ENCODE measurements at regions not wholly inside any gene's neighbourhood (a gene's known extent, or its start where the extent isn't known, plus 50 kb on each side); places are given as distances from the start of the nearest gene placed in this dataset.
"Not testable (repeated sequence)": the region's sequence is repeated elsewhere in the genome, so short reads cannot be mapped to it uniquely, and the experiment has no call there.

DNA sequence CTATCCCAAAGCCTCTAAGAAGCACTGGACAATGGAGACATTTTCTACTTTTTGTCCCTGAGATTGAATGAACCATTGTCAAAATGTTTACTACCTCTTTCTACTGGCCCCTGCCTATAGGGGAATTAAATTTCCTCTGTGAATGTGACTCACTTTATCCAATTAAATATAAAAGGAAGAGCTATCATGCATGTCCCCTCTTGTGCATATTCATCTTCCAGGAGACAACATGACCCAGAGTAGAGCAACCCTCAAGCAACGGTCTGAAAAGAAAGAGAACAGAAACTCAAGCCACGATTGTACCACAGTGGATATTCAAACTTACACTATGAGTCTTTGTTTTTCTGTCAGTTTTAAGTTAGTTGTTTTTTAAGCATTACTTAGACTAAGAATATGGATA lies 938.4 kb upstream of the ATXN7L3B start:
- no peaks in the 10 kb centered on the region for H3K27me3 Mint-ChIP-seq
- no peak overlapping the region for H3K27ac Mint-ChIP-seq
- H3K4me1 Mint-ChIP-seq: no peaks in the 10 kb centered on the region
- ATAC-seq (no peak), DNase-seq (no peak)
- no peaks in the 10 kb centered on the region for H3K36me3 Mint-ChIP-seq (ENCODE audit: low read depth)
- H3K4me3 Mint-ChIP-seq: no peak overlapping the region
- peaks cover 5% of the 10 kb centered on the region for H3K9me3 Mint-ChIP-seq

DNA sequence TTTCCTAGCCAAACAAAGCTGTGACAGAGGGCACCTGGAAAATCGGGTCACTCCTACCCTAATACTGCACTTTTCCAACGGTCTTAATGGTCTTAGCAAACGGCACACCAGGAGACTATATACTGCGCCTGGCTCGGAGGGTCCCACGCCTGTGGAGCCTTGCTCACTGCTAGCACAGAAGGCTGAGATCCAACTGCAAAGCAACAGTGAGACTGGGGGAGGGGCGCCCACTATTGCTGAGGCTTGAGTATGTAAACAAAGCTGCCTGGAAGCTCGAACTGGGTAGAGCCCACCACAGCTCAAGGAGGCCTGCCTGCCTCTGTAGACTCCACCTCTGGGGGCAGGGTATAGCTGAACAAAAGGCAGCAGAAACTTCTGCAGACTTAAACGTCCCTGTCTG lies 931.7 kb upstream of the ATXN7L3B start:
- H3K27ac Mint-ChIP-seq; DNase-seq; H3K27me3 Mint-ChIP-seq; H3K4me3 Mint-ChIP-seq; ATAC-seq; H3K36me3 Mint-ChIP-seq (ENCODE audit: low read depth); H3K4me1 Mint-ChIP-seq: not testable (repeated sequence)
- peaks cover 10% of the 10 kb centered on the region for H3K9me3 Mint-ChIP-seq

DNA sequence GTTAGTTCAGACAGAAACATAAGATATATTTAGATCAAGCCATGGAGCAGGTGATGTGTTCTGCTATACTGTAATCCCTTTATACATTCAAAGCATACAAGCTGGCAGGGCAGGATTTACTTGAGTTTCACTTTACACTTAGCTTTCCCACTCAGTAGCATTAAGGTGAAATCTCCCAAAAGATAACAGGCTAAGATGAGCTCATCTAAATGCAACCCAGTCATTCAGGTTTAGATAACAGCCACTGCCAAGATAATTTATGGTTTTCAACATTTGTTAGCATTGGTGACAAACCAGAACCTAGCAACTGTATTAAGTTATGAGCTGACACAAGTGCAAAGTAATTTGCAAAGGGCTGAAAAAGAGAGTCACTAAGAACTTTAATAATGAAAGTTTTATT lies 925.1 kb upstream of the ATXN7L3B start:
- Mint-ChIP-seq H3K9me3 (peaks cover 17% of the 10 kb centered on the region), H3K4me1 (no peaks in the 10 kb centered on the region)

DNA sequence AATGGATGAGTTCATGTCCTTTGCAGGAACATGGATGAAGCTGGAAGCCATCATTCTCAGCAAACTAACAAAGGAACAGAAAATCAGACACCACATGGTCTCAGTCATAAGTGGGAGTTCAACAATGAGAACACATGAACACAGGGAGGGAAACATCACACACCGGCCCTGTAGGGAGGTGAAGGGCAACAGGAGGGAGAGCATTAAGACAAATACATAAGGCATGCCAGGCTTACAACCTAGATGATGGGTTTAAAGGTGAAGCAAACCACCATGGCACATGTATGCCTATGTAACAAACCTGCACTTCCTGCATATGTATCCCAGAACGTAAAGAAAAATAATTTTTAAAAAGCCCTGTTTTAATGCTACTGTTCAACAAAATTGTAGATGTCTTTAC lies 914.2 kb upstream of the ATXN7L3B start:
- H3K27me3 Mint-ChIP-seq: no peaks in the 10 kb centered on the region
- H3K9me3 Mint-ChIP-seq: no peaks in the 10 kb centered on the region
- no peaks in the 10 kb centered on the region for H3K36me3 Mint-ChIP-seq (ENCODE audit: low read depth)

More for the DNA sequence above, 925.1 kb upstream of the ATXN7L3B start:
- ATAC-seq (no peak), DNase-seq (no peak)
- Mint-ChIP-seq H3K4me3 (no peak overlapping the region), H3K36me3 (ENCODE audit: low read depth) (no peaks in the 10 kb centered on the region), H3K27me3 (no peaks in the 10 kb centered on the region), H3K27ac (no peak overlapping the region)

DNA sequence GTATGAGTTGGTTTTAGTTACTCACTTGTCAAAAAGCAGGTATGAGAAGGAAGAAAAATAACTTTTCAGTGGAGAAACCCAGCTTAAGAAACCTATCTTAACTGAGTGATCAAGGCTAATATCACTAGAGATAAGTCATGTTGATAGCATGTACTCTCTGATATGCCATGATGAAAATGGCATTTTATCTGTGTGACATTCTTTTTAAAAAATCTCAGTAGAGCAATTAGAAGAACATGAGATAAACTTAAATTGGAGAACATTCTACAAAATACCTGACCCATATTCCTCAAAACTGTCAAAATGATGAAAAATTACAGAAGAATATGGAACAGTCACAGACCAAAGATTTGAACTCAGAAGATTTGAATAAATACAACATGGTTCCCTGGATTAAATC lies 912.4 kb upstream of the ATXN7L3B start:
- no peaks in the 10 kb centered on the region for H3K4me1 Mint-ChIP-seq

More for the DNA sequence above, 914.2 kb upstream of the ATXN7L3B start:
- ATAC-seq (no peak), DNase-seq (no peak)
- Mint-ChIP-seq H3K4me3 (no peak overlapping the region), H3K27ac (no peak overlapping the region), H3K4me1 (no peaks in the 10 kb centered on the region)

DNA sequence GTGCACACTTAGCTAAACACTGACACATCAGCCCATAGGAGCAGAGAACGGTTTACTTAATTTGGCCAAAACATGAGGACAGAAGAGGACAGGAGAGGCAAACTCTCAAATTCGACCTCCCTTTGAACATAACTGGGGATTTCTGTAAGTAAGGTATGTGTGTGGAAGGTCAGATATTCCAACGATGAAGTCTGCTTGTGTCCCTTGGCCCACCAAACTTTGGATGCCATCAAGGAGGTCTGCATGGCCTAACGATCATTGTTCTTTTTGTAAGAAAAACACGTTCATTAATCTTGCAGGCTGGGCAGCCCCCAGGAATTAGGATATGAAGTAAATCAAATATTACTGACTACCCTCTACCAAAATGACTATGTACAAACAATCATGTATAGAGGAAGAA lies 908.5 kb upstream of the ATXN7L3B start:
- H3K27me3 Mint-ChIP-seq: no peaks in the 10 kb centered on the region
- H3K36me3 Mint-ChIP-seq (ENCODE audit: low read depth): no peaks in the 10 kb centered on the region
- H3K4me3 Mint-ChIP-seq: no peak overlapping the region
- no peaks in the 10 kb centered on the region for H3K4me1 Mint-ChIP-seq
- ATAC-seq (no peak), DNase-seq (no peak)
- H3K9me3 Mint-ChIP-seq: no peaks in the 10 kb centered on the region
- no peak overlapping the region for H3K27ac Mint-ChIP-seq

More for the DNA sequence above, 912.4 kb upstream of the ATXN7L3B start:
- Mint-ChIP-seq H3K4me3 (no peak overlapping the region), H3K27ac (no peak overlapping the region), H3K27me3 (no peaks in the 10 kb centered on the region), H3K36me3 (ENCODE audit: low read depth) (no peaks in the 10 kb centered on the region), H3K9me3 (no peaks in the 10 kb centered on the region)
- ATAC-seq: no peak
- DNase-seq: no peak

DNA sequence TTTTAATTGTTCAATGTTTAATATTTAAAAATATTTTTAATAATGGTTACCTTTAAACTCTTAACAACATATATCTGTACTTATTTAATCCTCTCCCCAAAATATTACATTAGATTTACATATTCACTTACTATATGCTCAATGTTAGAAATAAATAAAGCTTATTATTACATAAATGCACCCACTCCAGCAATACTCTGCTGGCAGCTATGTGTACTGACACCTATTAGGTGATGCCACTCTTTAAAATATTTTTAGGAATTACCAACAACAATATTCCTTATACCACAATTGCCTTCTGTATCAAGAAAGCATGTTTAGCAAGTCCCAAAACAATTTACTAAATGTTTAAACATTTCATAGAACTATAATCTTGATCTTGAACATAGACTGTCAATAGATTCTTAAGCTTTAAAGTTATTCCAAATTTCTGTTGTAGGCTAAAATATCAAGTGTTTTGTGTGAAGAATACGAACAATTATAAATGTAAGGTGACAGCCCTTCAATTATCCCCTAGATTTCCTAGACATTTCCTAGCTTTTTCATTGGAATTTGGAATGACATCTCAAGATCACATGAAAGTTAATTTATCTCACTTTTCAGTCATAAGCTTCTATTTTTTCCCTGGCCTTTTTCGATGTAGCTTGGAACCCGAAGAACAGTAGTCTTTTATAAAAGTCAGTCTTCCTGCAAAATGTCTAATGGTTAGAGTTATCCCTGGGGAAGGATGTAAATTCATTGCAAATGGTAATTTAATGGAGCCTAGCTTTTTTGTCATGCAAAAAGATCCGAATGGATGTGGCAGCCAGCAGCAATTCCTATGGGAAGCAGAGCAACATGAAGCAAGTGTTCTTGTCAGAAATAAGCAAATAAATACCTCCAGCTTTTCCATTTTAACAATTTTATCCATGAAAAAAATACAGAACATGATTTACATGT lies 907.5 kb upstream of the ATXN7L3B start:
- ATAC-seq (no peak), DNase-seq (no peak)
- H3K4me1 Mint-ChIP-seq: no peaks in the 10 kb centered on the region
- peaks cover 4% of the 10 kb centered on the region for H3K9me3 Mint-ChIP-seq
- no peaks in the 10 kb centered on the region for H3K36me3 Mint-ChIP-seq (ENCODE audit: low read depth)
- no peaks in the 10 kb centered on the region for H3K27me3 Mint-ChIP-seq
- no peak overlapping the region for H3K27ac Mint-ChIP-seq
- H3K4me3 Mint-ChIP-seq: no peak overlapping the region

DNA sequence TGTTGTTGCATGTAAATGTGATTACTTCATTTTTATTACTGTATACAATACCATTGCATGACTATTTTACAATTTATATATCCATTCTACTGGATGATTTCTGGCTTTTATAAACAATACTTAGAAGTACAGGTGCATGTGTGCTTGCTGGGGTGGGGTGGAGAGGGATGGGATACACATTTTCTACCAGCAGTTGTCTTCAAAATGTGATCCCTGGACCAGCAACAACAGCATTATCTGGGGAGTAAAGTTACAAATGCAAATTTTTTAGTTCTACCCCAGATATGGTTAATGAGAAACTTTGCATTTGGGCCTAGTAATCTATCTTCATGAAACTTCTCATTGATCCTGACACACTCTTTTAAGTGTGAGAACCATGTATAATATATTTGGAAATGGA lies 905.4 kb upstream of the ATXN7L3B start:
- peaks cover 4% of the 10 kb centered on the region for H3K9me3 Mint-ChIP-seq
- H3K4me1 Mint-ChIP-seq: no peaks in the 10 kb centered on the region
- ATAC-seq: no peak
- H3K36me3 Mint-ChIP-seq (ENCODE audit: low read depth): no peaks in the 10 kb centered on the region
- H3K27ac Mint-ChIP-seq: no peak overlapping the region
- DNase-seq: no peak
- no peak overlapping the region for H3K4me3 Mint-ChIP-seq
- no peaks in the 10 kb centered on the region for H3K27me3 Mint-ChIP-seq

DNA sequence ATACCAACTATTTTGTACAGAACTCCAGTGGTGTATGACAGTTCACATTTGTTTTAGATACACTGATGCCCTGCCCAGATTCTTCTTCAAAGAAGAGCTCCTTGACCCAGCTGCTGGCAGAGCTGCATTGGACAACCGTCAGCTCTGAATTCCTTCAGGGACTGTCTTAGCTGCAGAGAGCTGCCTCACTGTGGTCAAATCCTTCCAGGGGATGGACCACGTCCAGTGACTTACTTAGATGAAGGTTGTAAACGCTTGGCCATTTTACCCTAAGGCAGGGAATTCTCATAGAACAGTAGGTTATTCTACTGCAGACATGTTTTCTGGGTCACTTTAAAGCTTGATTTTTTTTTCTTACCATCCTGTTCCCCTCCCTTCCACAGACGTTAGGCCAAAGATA lies 905.0 kb upstream of the ATXN7L3B start:
- Mint-ChIP-seq H3K27me3 (no peaks in the 10 kb centered on the region), H3K27ac (no peak overlapping the region), H3K4me3 (no peak overlapping the region), H3K36me3 (ENCODE audit: low read depth) (no peaks in the 10 kb centered on the region), H3K9me3 (peaks cover 4% of the 10 kb centered on the region), H3K4me1 (no peaks in the 10 kb centered on the region)
- ATAC-seq (no peak), DNase-seq (no peak)

DNA sequence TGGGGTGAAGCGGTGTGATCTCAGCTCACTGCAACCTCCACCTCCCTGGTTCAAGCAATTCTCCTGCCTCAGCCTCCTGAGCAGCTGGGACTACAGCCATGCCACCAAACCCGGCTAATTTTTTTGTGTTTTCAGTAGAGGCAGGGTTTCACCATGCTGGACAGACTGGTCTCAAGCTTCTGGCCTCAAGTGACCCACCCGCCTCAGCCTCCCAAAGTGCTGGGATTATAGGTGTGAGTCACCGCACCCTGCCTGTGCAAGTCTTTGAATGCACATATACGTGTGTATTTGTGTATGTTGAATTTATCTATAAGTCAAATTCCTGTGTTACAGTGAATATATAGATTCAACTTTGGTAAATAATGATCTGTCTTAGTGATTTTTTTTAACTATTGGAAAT lies 898.2 kb upstream of the ATXN7L3B start:
- not testable (repeated sequence) for H3K27ac Mint-ChIP-seq; H3K27me3 Mint-ChIP-seq; ATAC-seq; H3K36me3 Mint-ChIP-seq (ENCODE audit: low read depth); DNase-seq; H3K4me1 Mint-ChIP-seq; H3K4me3 Mint-ChIP-seq
- peaks cover 13% of the 10 kb centered on the region for H3K9me3 Mint-ChIP-seq

DNA sequence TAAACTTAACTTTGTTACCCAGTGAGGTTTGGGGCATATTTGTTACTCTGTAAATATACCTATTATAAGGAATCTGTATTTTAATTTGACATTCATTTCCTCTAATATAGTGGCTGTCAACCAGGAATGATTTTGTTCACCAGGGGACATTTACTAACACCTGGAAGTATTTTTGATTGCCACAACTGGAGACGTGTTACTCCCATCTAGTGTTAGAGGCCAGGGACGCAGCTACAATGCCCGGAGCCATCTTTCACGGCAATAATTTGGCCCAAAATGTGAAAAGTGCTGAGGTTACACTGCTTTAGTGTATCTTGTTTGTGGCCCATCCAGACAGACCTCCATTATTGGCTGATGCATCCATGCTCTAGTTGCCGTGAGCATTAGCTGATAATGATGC lies 881.3 kb upstream of the ATXN7L3B start:
- no peak overlapping the region for H3K27ac Mint-ChIP-seq

DNA sequence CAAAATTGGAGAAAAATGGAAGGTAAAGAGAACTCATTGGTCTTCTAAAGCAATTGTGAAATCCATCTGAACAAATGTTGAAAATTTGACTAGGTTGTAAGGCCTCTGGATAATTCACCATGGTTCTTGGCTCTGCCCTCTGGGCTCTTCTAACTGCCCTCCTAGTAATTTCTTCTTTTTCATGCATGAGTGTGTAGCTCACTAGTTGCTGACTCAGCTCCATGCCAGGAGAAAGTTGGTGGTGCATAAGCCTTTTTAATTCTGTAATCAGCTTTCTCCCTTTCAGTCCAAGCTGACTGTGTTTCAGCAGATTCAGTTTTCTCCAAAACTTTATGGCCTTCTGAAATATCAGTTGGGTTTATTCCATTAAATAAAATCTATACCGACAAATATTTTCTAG lies 877.8 kb upstream of the ATXN7L3B start:
- DNase-seq (no peak), ATAC-seq (no peak)
- Mint-ChIP-seq H3K27ac (no peak overlapping the region), H3K4me3 (no peak overlapping the region), H3K27me3 (no peaks in the 10 kb centered on the region), H3K36me3 (ENCODE audit: low read depth) (no peaks in the 10 kb centered on the region), H3K9me3 (peaks cover 13% of the 10 kb centered on the region), H3K4me1 (no peaks in the 10 kb centered on the region)

More for the DNA sequence above, 881.3 kb upstream of the ATXN7L3B start:
- Mint-ChIP-seq H3K36me3 (ENCODE audit: low read depth) (no peaks in the 10 kb centered on the region), H3K4me3 (no peak overlapping the region), H3K9me3 (peaks cover 21% of the 10 kb centered on the region), H3K27me3 (no peaks in the 10 kb centered on the region), H3K4me1 (no peaks in the 10 kb centered on the region)
- ATAC-seq (no peak), DNase-seq (no peak)

DNA sequence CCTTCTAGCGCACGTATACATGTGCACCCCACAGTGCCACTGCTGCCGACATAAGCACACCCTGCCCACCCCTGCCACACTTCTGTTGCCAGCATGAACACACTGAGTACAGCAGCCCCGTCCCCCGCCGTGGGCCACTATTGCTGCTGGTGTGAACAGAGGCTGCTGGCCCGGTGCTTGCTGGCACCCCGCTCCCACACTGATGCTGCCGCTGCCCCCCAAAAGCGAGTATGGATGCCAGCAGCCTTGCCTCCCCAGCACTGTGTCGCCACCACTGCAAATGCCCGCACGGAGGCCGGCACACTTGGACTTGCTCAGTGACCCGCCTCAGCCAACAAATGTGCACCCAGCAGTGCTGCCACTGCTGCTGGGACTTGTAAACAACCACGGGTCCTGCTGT lies 872.4 kb upstream of the ATXN7L3B start:
- H3K27me3 Mint-ChIP-seq: no peaks in the 10 kb centered on the region
- no peak for DNase-seq
- no peak for ATAC-seq
- H3K4me1 Mint-ChIP-seq: no peaks in the 10 kb centered on the region
- no peaks in the 10 kb centered on the region for H3K36me3 Mint-ChIP-seq (ENCODE audit: low read depth)
- H3K27ac Mint-ChIP-seq: no peak overlapping the region
- no peak overlapping the region for H3K4me3 Mint-ChIP-seq
- H3K9me3 Mint-ChIP-seq: peaks cover 4% of the 10 kb centered on the region

DNA sequence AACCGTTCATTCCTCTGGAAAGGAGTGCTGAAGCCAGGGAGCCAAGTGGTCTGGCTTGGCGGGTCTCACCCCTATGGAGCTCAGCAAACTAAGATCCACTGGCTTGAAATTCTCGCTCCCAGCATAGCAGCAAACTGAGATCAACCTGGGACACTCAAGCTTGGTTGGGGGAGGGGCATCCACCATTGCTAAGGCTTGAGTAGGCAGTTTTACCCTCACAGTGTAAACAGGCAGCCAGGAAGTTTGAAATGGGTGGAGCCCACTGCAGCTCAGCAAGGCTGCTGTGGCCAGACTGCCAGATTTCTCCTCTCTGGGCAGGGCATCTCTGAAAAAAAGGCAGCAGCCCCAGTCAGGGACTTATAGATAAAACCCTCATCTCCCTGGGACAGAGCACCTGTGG lies 866.1 kb upstream of the ATXN7L3B start:
- not testable (repeated sequence) for H3K4me3 Mint-ChIP-seq; DNase-seq; ATAC-seq; H3K27me3 Mint-ChIP-seq; H3K36me3 Mint-ChIP-seq (ENCODE audit: low read depth); H3K27ac Mint-ChIP-seq; H3K4me1 Mint-ChIP-seq
- H3K9me3 Mint-ChIP-seq: peaks cover 14% of the 10 kb centered on the region

DNA sequence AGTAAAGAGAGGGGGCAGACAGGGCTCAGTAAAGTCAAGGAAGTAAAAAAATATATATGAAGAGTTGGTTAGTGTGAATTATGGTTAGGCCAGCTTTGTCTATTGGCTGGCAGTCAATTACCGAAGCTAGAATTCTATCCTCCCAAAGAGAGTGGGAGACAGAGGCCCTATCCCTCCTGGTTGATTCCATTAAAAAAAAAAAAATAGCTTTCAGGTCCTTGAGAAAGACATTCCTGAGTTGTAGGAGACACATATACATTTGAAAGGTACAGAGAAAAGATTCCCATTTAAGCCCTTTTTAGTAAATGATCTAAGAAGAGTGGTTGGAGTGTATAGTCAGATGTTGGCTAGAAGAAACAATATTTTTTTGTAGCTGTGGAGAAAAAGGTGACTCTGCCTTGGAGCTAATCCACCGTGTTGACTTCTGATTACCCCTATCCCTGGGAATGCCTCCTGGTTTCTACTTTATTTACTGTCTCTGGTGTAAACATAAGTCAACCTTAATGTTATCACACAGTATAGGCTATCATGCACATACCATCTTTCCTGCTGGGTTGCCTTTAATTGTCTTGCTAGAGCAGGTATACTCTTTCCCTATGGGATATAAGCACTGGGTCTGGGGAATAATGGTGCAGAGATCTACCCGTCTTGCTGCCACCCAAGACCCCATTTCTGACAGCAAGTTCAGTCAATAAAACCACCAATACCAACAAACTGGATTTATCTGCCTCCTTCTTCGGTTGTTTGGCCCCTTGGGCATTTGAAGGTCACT lies 859.9 kb upstream of the ATXN7L3B start:
- H3K27me3 Mint-ChIP-seq: no peaks in the 10 kb centered on the region
- peaks cover 8% of the 10 kb centered on the region for H3K9me3 Mint-ChIP-seq
- H3K4me1 Mint-ChIP-seq: no peaks in the 10 kb centered on the region
- H3K27ac Mint-ChIP-seq: no peak overlapping the region
- no peak overlapping the region for H3K4me3 Mint-ChIP-seq
- H3K36me3 Mint-ChIP-seq (ENCODE audit: low read depth): no peaks in the 10 kb centered on the region
- DNase-seq (no peak), ATAC-seq (no peak)

Data from activated naive CD8-positive, alpha-beta T cell treated with anti-CD3 and anti-CD28 coated beads, Interleukin-2, amount 50 U/mL, for 24 hours (primary cell).